GM12891 (cell line): ENCODE measurements at regions not wholly inside any gene's neighbourhood (a gene's known extent, or its start where the extent isn't known, plus 50 kb on each side); places are given as distances from the start of the nearest gene placed in this dataset.

Experiments used
- POLR2A ChIP-seq: IDR thresholded peaks from 2 replicates; pipeline ENCODE4 v1.6.1; 2011; ENCODE audit warnings: low read depth, low read length, control low read depth
- POLR2AphosphoS5 ChIP-seq: IDR thresholded peaks from 2 replicates; pipeline ENCODE4 v1.6.1; 2011; ENCODE audit warnings: low read depth, low read length, control low read depth
- SPI1 ChIP-seq: IDR thresholded peaks from 2 replicates; pipeline ENCODE4 v1.6.1; 2011; ENCODE audit warnings: low read depth, low read length, control low read depth
- TAF1 ChIP-seq: IDR thresholded peaks from 2 replicates; pipeline ENCODE4 v1.6.1; 2011; ENCODE audit warnings: low read depth, low read length, control low read depth

- no peak for TF ChIP-seq POLR2A
- TF ChIP-seq POLR2AphosphoS5: no peak
- TF ChIP-seq TAF1: no peak
- no peak for TF ChIP-seq SPI1
These were observed 143.5 kb upstream of the MMADHC start for GRCh38 chr2:149731079-149731478.
